ENCODE measurements at regions not wholly inside any gene's neighbourhood (a gene's known extent, or its start where the extent isn't known, plus 50 kb on each side); places are given as distances from the start of the nearest gene placed in this dataset.

- 45 to 56% methylated on average over 4 of the region's 4 CpGs for WGBS, 2 donors
- ATAC-seq: no peak
- Histone ChIP-seq H3K27ac (no peak overlapping the region), H3K27me3 (no peaks in the 10 kb centered on the region), H3K36me3 (replicated peaks in 1 of 2; ENCODE audit: insufficient read depth in 1 of 2, low read depth in 2 of 2) (no peaks in the 10 kb centered on the region), H3K9me3 (no peaks in the 10 kb centered on the region), H3K4me1 (no peaks in the 10 kb centered on the region), H3K4me3 (no peak overlapping the region)
- intact Hi-C loops (cut with DNase I): no loop called here
- no peak for DNase-seq
- TF ChIP-seq POLR2A (IDR thresholded peaks at IDR 0.05): no peak
- no peak for TF ChIP-seq CTCF (IDR thresholded peaks at IDR 0.05)
These were observed 194.0 kb upstream of the CADM1 start for GRCh38 chr11:115698243-115698642.

- H3K4me3 ChIP-seq: no peak overlapping the region
- WGBS, 2 donors: 45 to 47% methylated on average over 4 of the region's 4 CpGs
- no peaks in the 10 kb centered on the region for H3K9me3 ChIP-seq
- H3K27ac ChIP-seq: no peak overlapping the region
- TF ChIP-seq POLR2A (IDR thresholded peaks at IDR 0.05) (no peak), CTCF (IDR thresholded peaks at IDR 0.05) (no peak)
- H3K4me1 ChIP-seq: no peaks in the 10 kb centered on the region
- DNase-seq: no peak
- H3K36me3 ChIP-seq (replicated peaks in 1 of 2; ENCODE audit: insufficient read depth in 1 of 2, low read depth in 2 of 2): no peaks in the 10 kb centered on the region
- intact Hi-C loops (cut with DNase I): no loop called here
- no peak for ATAC-seq
- H3K27me3 ChIP-seq: no peaks in the 10 kb centered on the region
These were observed 192.3 kb upstream of the CADM1 start for GRCh38 chr11:115696563-115696962.

- Histone ChIP-seq H3K27ac (no peak overlapping the region), H3K4me1 (no peaks in the 10 kb centered on the region), H3K27me3 (no peaks in the 10 kb centered on the region), H3K36me3 (replicated peaks in 1 of 2; ENCODE audit: insufficient read depth in 1 of 2, low read depth in 2 of 2) (no peaks in the 10 kb centered on the region), H3K9me3 (no peaks in the 10 kb centered on the region), H3K4me3 (no peak overlapping the region)
- intact Hi-C loops (cut with DNase I): no loop called here
- TF ChIP-seq CTCF (IDR thresholded peaks at IDR 0.05) (no peak), POLR2A (IDR thresholded peaks at IDR 0.05) (no peak)
- 51% methylated on average over 5 of the region's 5 CpGs for WGBS, 2 donors
- DNase-seq (no peak), ATAC-seq (no peak)
These were observed 191.6 kb upstream of the CADM1 start for GRCh38 chr11:115695677-115696364.

GRCh38 chr11:115693002-115693401 is 188.8 kb upstream of the CADM1 start:
- TF ChIP-seq CTCF (IDR thresholded peaks at IDR 0.05) (no peak), POLR2A (IDR thresholded peaks at IDR 0.05) (no peak)
- no peak overlapping the region for H3K27ac ChIP-seq

GRCh38 chr11:115691030-115691429 is 186.8 kb upstream of the CADM1 start:
- Histone ChIP-seq H3K36me3 (replicated peaks in 1 of 2; ENCODE audit: insufficient read depth in 1 of 2, low read depth in 2 of 2) (no peaks in the 10 kb centered on the region), H3K4me1 (no peaks in the 10 kb centered on the region), H3K27ac (no peak overlapping the region), H3K4me3 (no peak overlapping the region), H3K9me3 (no peaks in the 10 kb centered on the region), H3K27me3 (no peaks in the 10 kb centered on the region)
- TF ChIP-seq CTCF (IDR thresholded peaks at IDR 0.05): no peak
- TF ChIP-seq POLR2A (IDR thresholded peaks at IDR 0.05): no peak
- DNase-seq (no peak), ATAC-seq (no peak)
- WGBS, 2 donors: 84 to 90% methylated on average over 3 of the region's 3 CpGs
- intact Hi-C loops (cut with DNase I): no loop called here

More at GRCh38 chr11:115693002-115693401, 188.8 kb upstream of the CADM1 start:
- Histone ChIP-seq H3K27me3 (no peaks in the 10 kb centered on the region), H3K4me3 (no peak overlapping the region), H3K9me3 (no peaks in the 10 kb centered on the region), H3K4me1 (no peaks in the 10 kb centered on the region), H3K36me3 (replicated peaks in 1 of 2; ENCODE audit: insufficient read depth in 1 of 2, low read depth in 2 of 2) (no peaks in the 10 kb centered on the region)
- DNase-seq (no peak), ATAC-seq (no peak)
- intact Hi-C loops (cut with DNase I): no loop called here
- WGBS, 2 donors: 75 to 80% methylated on average over 3 of the region's 3 CpGs
